ENCODE measurements at regions not wholly inside any gene's neighbourhood (a gene's known extent, or its start where the extent isn't known, plus 50 kb on each side); places are given as distances from the start of the nearest gene placed in this dataset.
"Not testable (repeated sequence)": the region's sequence is repeated elsewhere in the genome, so short reads cannot be mapped to it uniquely, and the experiment has no call there.

DNA sequence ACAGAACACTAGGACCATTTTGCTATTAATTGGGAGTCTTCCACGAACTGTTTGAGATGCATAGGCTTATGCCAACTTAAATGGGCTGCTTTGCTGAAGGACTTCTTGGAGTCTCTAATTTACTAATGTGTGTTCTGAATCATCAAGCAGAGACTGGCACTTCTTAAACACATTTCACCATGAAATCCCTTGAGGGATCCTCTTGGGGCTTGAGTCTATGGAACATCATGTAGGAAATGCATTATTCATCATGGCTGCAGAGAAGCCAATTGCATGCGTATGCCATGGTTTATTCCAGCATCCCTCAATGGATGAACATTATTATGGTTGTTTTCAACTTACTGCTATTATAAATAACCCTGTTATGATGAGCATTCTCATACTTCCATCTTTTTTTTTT, 73.4 kb downstream of the FGD2 start:
- TF ChIP-seq, protein P1, sequence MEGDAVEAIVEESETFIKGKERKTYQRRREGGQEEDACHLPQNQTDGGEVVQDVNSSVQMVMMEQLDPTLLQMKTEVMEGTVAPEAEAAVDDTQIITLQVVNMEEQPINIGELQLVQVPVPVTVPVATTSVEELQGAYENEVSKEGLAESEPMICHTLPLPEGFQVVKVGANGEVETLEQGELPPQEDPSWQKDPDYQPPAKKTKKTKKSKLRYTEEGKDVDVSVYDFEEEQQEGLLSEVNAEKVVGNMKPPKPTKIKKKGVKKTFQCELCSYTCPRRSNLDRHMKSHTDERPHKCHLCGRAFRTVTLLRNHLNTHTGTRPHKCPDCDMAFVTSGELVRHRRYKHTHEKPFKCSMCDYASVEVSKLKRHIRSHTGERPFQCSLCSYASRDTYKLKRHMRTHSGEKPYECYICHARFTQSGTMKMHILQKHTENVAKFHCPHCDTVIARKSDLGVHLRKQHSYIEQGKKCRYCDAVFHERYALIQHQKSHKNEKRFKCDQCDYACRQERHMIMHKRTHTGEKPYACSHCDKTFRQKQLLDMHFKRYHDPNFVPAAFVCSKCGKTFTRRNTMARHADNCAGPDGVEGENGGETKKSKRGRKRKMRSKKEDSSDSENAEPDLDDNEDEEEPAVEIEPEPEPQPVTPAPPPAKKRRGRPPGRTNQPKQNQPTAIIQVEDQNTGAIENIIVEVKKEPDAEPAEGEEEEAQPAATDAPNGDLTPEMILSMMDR (IDR thresholded peaks at IDR 0.05; ENCODE audit: low read depth, low read length, missing control alignments), result no peak
- DNase-seq (ENCODE audit: extremely low read depth, low read depth), result no peak
- no peak overlapping the region for H3K4me3 ChIP-seq (replicated peaks; ENCODE audit: low read depth, low read length)

DNA sequence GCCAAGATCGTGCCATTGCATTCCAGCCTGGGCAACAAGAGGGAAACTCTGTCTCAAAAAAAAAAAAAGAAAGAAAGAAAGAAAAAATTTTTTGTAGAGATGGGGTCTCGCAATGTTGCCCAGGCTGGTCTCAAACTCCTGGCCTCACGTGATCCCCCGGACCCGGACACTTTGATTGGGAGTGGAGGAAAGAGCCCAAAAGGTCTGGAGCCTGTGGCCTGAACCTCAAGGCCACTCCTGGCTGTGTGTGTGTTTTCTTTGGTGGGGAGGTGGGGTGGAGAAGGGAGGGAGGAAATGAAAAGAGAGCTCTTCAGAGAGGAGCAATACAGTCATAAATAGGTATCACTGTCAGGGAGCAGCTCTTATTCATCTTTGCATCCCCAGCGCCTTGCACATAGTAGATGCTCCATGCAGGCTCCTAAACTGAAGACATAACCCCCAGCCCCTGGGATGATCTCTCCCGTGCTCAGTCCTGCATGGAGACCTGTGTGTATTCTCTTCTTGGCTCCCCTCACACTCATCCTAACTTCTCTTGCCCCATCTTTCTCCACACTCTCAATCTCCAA, 75.7 kb downstream of the FGD2 start:
- TF ChIP-seq, protein P1 (IDR thresholded peaks at IDR 0.05; ENCODE audit: low read depth, low read length, missing control alignments), result no peak
- H3K4me3 ChIP-seq (replicated peaks; ENCODE audit: low read depth, low read length), result no peak overlapping the region
- no peak for DNase-seq (ENCODE audit: extremely low read depth, low read depth)

DNA sequence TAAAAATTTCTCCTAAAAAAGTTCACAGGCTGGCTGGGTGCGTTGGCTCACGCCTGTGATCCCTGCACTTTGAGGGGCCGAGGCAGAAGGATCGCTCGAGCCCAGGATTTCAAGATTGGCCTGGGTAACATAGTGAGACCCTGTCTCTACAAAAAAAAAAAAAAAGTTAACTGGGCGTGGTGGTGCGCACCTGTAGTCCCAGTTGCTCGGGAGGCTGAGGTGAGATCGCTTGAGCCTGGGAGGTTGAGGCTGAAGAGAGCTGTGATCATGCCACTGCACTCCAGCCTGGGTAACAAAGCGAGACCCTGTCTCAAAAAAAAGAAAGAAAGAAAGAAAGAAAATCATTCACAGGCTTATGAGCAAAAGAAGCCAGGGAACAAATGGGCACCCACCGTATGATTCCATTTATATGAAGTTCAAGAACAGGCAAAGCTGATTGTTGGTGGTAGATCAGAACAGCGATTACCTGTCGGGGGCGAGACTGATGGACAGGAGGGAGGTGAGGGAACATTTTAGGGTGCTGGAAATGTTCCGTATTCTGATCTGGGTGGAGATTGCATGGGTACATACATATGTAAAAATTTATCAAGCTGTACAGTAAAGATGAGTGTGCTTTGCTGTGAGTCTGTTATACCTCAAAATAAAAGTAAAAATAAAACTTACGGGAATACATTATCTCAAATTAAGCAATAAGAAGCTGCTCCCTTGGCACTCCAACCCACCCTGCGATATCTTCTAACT, 77.1 kb downstream of the FGD2 start:
- TF ChIP-seq, protein P1 (IDR thresholded peaks at IDR 0.05; ENCODE audit: low read depth, low read length, missing control alignments), result no peak
- no peak overlapping the region for H3K4me3 ChIP-seq (replicated peaks; ENCODE audit: low read depth, low read length)
- DNase-seq (ENCODE audit: extremely low read depth, low read depth), result no peak

DNA sequence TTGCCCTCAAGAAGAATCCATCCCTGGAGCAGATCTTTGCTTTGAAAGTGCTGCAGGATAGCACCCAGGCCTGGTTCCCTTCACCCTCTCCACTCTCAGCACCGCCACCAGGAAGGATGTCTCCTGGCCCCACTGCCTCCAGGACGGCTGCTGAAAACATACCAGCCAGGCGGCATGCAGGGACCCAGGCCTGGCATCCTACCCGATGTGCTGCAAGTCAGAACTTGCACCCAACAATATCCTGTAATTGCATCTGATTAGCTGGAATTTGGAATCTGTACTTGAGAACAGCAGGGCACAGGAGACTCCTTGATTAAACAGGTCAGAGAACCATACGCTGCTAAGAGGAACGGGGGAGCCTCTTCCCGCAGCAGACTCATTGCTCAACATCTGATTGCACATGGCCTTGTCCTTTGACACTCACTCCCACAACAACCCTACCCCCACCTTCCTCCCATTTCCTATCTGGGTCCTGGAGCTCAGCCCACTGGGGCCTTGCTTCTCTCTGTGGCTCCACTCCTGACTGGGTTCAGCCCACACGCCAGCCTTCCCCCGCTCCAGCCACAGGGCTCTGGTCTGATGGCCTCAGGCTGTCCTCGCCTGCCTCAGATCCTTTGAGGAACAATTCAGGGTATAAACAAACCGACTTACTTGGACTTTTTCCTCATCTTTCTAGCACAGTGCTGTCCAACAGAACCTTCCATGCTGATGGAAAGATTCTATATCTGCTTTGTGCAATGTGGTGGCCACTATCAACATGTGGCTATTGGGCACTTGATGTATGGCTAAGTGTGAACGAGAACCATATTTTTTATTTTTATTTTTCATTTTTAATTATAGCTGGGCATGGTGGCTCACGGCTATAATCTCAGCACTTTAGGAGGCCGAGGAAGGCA, 78.0 kb downstream of the FGD2 start:
- TF ChIP-seq, protein P1 (IDR thresholded peaks at IDR 0.05; ENCODE audit: low read depth, low read length, missing control alignments), result no peak
- no peak overlapping the region for H3K4me3 ChIP-seq (replicated peaks; ENCODE audit: low read depth, low read length)
- DNase-seq (ENCODE audit: extremely low read depth, low read depth), result no peak

DNA sequence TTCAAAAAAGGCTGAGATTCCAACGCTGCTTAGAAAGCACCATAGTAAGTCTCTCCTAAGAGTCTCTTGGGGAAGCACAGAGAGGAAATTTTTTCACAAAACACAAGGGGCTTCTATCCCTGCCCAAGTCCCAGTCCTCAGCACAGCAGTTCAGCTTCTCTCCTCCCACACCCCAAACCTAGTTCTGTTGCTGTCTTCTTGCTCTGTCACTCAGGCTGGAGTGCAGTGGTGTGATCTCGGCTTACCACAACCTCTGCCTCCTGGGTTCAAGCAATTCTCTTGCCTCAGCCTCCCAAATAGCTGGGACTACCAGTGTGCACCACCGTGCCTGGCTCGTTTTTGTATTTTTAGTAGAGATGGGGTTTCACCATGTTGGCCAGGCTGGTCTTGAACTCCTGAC, 79.2 kb downstream of the FGD2 start:
- DNase-seq (ENCODE audit: extremely low read depth, low read depth); H3K4me3 ChIP-seq (replicated peaks; ENCODE audit: low read depth, low read length): not testable (repeated sequence)

DNA sequence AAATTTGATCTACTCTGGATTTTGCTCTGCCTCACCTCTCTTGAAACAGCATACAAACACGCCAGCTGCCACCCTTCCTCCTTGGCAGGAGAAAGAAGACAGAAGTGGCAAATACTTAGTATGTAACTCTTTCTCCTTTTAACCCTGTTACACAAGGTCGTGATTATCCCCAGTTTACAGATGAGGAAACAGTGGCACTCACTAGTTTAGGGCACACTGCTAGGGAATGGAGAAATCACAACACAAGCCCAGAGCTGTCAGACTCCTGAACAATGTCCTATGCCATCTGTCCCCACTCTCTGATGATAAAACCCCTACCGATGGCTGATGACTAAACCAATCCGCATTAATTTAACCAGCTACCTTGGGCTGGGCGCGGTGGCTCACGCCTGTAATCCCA, 79.7 kb downstream of the FGD2 start:
- no peak for DNase-seq (ENCODE audit: extremely low read depth, low read depth)
- TF ChIP-seq, protein P1 (IDR thresholded peaks at IDR 0.05; ENCODE audit: low read depth, low read length, missing control alignments), result no peak
- no peak overlapping the region for H3K4me3 ChIP-seq (replicated peaks; ENCODE audit: low read depth, low read length)

DNA sequence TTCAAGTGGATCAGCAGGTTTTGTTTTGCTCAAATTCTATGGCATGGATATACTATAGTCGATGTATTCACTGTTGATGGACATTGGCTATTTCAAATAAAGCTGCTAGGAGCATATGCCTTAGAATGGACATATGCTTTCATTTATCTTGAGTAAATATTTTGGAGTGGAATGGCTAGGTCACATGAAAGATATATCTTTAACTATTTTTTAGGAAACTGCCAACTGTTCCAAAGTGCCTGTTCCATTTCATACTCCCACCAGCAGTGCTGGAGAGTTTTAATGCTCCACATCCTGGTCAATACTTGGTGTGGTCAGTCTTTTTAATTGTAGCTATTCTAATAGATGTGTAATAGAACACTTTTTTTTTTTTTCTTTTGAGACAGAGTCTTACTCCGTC, 81.1 kb upstream of the PIM1 start:
- DNase-seq (ENCODE audit: extremely low read depth, low read depth), result no peak
- TF ChIP-seq, protein P1 (IDR thresholded peaks at IDR 0.05; ENCODE audit: low read depth, low read length, missing control alignments), result no peak
- no peak overlapping the region for H3K4me3 ChIP-seq (replicated peaks; ENCODE audit: low read depth, low read length)
